GM23338 (cell line): ENCODE measurements at regions not wholly inside any gene's neighbourhood (a gene's known extent, or its start where the extent isn't known, plus 50 kb on each side); places are given as distances from the start of the nearest gene placed in this dataset.

Experiments used
- ATAC-seq: fragments of 200-7000 bp; cut with Tn5 transposase; 3 replicates; pipeline ENCODE4 v1.9.1; 2020
- DNase-seq: peaks from one replicate; pipeline ENCODE4 v3.0.0-alpha.2; 2015; ENCODE audit warnings: low spot score
- H2AFZ ChIP-seq: fragments of 200-600 bp; sonication (generic); 2 replicates; pipeline ENCODE4 v1.8.0; 2016; ENCODE audit warnings: antibody characterized with exemption, mild to moderate bottlenecking, moderate library complexity
- H3F3A ChIP-seq: fragments of 200-600 bp; sonication (generic); replicated peaks from 2 replicates; pipeline ENCODE4 v1.8.0; 2017; ENCODE audit warnings: antibody characterized with exemption, mixed run types, low read depth
- H3K27ac ChIP-seq: fragments of 200-600 bp; sonication (generic); 2 replicates; pipeline ENCODE4 v1.6.1; 2016; ENCODE audit warnings: low read depth
- H3K27me3 ChIP-seq: fragments of 200-600 bp; sonication (generic); 2 replicates; pipeline ENCODE4 v1.8.0; 2016; ENCODE audit warnings: mild to moderate bottlenecking, mixed run types, moderate library complexity; ENCODE audit not compliant: insufficient read depth
- H3K36me3 ChIP-seq: fragments of 200-600 bp; sonication (generic); 2 replicates; pipeline ENCODE4 v1.8.0; 2016; ENCODE audit warnings: mild to moderate bottlenecking; ENCODE audit not compliant: insufficient read depth
- H3K4me1 ChIP-seq: fragments of 200-600 bp; sonication (generic); 2 replicates; pipeline ENCODE4 v1.8.0; 2016; ENCODE audit warnings: mild to moderate bottlenecking, moderate library complexity; ENCODE audit not compliant: insufficient read depth
- H3K4me2 ChIP-seq: fragments of 200-600 bp; sonication (generic); 2 replicates; pipeline ENCODE4 v1.7.1; 2017; ENCODE audit warnings: mixed run types
- H3K4me3 ChIP-seq: fragments of 200-600 bp; sonication (generic); 2 replicates; pipeline ENCODE4 v1.6.1; 2016; ENCODE audit warnings: mixed run types
- H3K79me2 ChIP-seq: fragments of 200-600 bp; sonication (generic); replicated peaks from 2 replicates; pipeline ENCODE4 v1.8.0; 2017; ENCODE audit warnings: mild to moderate bottlenecking; ENCODE audit not compliant: insufficient read depth
- H3K9me2 ChIP-seq: fragments of 200-600 bp; sonication (generic); 2 replicates; pipeline ENCODE4 v1.8.0; 2017; ENCODE audit not compliant: insufficient read depth
- H4K20me1 ChIP-seq: fragments of 200-600 bp; sonication (generic); replicated peaks from 2 replicates; pipeline ENCODE4 v1.8.0; 2017; ENCODE audit warnings: mild to moderate bottlenecking; ENCODE audit not compliant: insufficient read depth
- H3K27ac Mint-ChIP-seq: 2 replicates; pipeline ENCODE4 v1.8.0; 2020; ENCODE audit warnings: inconsistent platforms, mild to moderate bottlenecking, moderate library complexity, mixed read lengths
- H3K27me3 Mint-ChIP-seq: 3 replicates; pipeline ENCODE4 v1.8.0; 2022; ENCODE audit warnings: low read depth, mild to moderate bottlenecking, moderate library complexity, mixed read lengths, inconsistent platforms; ENCODE audit not compliant: insufficient read depth, poor library complexity
- H3K36me3 Mint-ChIP-seq: 3 replicates; pipeline ENCODE4 v1.8.0; 2021; ENCODE audit warnings: low read depth, mild to moderate bottlenecking, inconsistent platforms, moderate library complexity, mixed read lengths
- H3K4me1 Mint-ChIP-seq: 3 replicates; pipeline ENCODE4 v1.8.0; 2020; ENCODE audit warnings: mild to moderate bottlenecking, inconsistent platforms, mixed read lengths
- H3K4me3 Mint-ChIP-seq: 3 replicates; pipeline ENCODE4 v1.8.0; 2021; ENCODE audit warnings: moderate library complexity, mild to moderate bottlenecking, inconsistent platforms, mixed read lengths
- H3K9me3 Mint-ChIP-seq: 3 replicates; pipeline ENCODE4 v1.8.0; 2020; ENCODE audit warnings: moderate library complexity, mild to moderate bottlenecking, inconsistent platforms, mixed read lengths
- EZH2 ChIP-seq: fragments of 200-600 bp; sonication (generic); IDR thresholded peaks from one replicate; pipeline ENCODE4 v1.8.0; 2017; ENCODE audit warnings: antibody characterized with exemption, mild to moderate bottlenecking, low read depth; ENCODE audit not compliant: unreplicated experiment
- EZH2phosphoT487 ChIP-seq: fragments of 200-600 bp; sonication (generic); IDR thresholded peaks from one replicate; pipeline ENCODE4 v1.8.1; 2018; ENCODE audit warnings: antibody characterized with exemption; ENCODE audit not compliant: unreplicated experiment
- JUNB ChIP-seq: IDR thresholded peaks from one replicate; pipeline ENCODE4 v1.6.1; 2016; ENCODE audit warnings: antibody characterized with exemption; ENCODE audit not compliant: unreplicated experiment
- POLR2AphosphoS5 ChIP-seq: IDR thresholded peaks from 2 replicates; pipeline ENCODE4 v1.6.1; 2016; ENCODE audit warnings: antibody characterized with exemption, low read depth
- STAT1 ChIP-seq: IDR thresholded peaks from one replicate; pipeline ENCODE4 v1.6.1; 2016; ENCODE audit warnings: antibody characterized with exemption; ENCODE audit not compliant: unreplicated experiment
- ZNF114 ChIP-seq: fragments of 250-450 bp; sonication (Bioruptor Pico); IDR thresholded peaks from 2 replicates; pipeline ENCODE4 v1.5.0; 2020; ENCODE audit warnings: mild to moderate bottlenecking, moderate library complexity
- ZNF331 ChIP-seq: fragments of 250-450 bp; sonication (Bioruptor Pico); IDR thresholded peaks from 2 replicates; pipeline ENCODE4 v1.5.0; 2020; ENCODE audit warnings: low read depth, mild to moderate bottlenecking, moderate library complexity
- TF ChIP-seq, protein P1 (sequence below), 2 experiments: fragments of 200-600 bp in 1 of 2; sonication (generic) in 1 of 2; conservative IDR thresholded peaks; 2 replicates each; pipeline versions ENCODE4 v1.5.1 to v1.6.1; 2016 to 2017; ENCODE audit warnings: antibody characterized with exemption in 2 of 2, low read depth in 2 of 2, mild to moderate bottlenecking in 2 of 2, moderate library complexity in 1 of 2
- TF ChIP-seq, protein P2 (sequence below): IDR thresholded peaks from one replicate; pipeline ENCODE4 v1.6.1; 2018; ENCODE audit warnings: antibody characterized with exemption; ENCODE audit not compliant: unreplicated experiment

DNA sequence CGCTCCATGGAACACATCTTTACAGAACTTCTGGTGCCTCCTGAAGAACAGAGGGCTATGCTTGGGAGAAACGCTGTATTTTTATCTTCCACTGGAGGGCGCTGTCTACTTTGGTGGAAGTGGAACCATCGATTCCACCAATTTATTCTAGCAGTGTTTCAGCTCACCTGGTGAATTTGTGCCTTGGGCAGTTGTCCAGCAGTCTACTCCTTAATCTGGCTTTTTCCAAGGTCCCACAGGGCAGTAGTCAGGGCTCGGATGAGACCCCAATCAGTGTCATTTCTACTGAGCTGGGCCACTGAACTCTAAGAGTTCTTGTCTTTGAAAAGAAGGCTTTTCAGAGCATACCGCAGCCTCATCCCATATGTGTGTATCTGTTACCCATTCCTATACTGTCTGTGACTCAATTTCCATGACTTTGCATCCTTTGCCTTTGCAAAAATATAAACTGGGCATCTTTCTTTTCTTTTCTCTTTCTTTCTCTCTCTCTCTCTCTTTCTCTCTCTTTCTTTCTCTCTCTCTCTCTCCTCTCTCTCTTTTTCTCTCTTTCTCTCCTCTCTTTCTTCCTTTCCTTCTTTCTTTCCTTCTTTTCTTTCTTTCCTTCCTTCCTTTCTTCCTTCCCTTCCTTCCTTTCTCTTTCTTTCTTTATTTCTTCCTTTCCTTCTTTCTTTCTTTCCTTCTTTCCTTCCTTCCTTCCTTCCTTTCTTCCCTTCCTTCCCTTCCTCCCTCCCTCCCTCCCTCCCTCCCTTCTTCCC is 138.4 kb upstream of the ZNF618 start:
- H3K4me1 Mint-ChIP-seq: peaks cover 26% of the 10 kb centered on the region
- Histone ChIP-seq H3K4me1 (peaks cover 15% of the 10 kb centered on the region), H3K36me3 (no peaks in the 10 kb centered on the region), H2AFZ (peak overlapping the region; percentile 17; the same call in 1 of the 2 replicates), H3K79me2 (no peaks in the 10 kb centered on the region), H3K27me3 (no peaks in the 10 kb centered on the region), H3K4me3 (no peak overlapping the region), H3F3A (0 out of 2 replicates have a peak, but pooled peaks cover 7% of the 10 kb centered on the region), H3K4me2 (no peak overlapping the region), H3K9me2 (no peaks in the 10 kb centered on the region), H3K27ac (no peak overlapping the region), H4K20me1 (no peaks in the 10 kb centered on the region)
- peaks cover 22% of the 10 kb centered on the region for H3K36me3 Mint-ChIP-seq
- peaks cover 16% of the 10 kb centered on the region for H3K27me3 Mint-ChIP-seq
- peaks cover 26% of the 10 kb centered on the region for H3K9me3 Mint-ChIP-seq
- no peak overlapping the region; the same call in 2 of the 3 replicates for H3K4me3 Mint-ChIP-seq
- peak; percentile 82 for ATAC-seq
- peak; percentile 92 for DNase-seq
- TF ChIP-seq, protein P1, sequence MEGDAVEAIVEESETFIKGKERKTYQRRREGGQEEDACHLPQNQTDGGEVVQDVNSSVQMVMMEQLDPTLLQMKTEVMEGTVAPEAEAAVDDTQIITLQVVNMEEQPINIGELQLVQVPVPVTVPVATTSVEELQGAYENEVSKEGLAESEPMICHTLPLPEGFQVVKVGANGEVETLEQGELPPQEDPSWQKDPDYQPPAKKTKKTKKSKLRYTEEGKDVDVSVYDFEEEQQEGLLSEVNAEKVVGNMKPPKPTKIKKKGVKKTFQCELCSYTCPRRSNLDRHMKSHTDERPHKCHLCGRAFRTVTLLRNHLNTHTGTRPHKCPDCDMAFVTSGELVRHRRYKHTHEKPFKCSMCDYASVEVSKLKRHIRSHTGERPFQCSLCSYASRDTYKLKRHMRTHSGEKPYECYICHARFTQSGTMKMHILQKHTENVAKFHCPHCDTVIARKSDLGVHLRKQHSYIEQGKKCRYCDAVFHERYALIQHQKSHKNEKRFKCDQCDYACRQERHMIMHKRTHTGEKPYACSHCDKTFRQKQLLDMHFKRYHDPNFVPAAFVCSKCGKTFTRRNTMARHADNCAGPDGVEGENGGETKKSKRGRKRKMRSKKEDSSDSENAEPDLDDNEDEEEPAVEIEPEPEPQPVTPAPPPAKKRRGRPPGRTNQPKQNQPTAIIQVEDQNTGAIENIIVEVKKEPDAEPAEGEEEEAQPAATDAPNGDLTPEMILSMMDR (conservative IDR thresholded peaks at IDR 0.05; ENCODE audit: low read depth in 2 of 2): peak; percentile 87 to 95
- TF ChIP-seq POLR2AphosphoS5: no peak
- TF ChIP-seq EZH2: no peak
- no peak for TF ChIP-seq EZH2phosphoT487
- no peak overlapping the region; the same call in 1 of the 2 replicates for H3K27ac Mint-ChIP-seq

DNA sequence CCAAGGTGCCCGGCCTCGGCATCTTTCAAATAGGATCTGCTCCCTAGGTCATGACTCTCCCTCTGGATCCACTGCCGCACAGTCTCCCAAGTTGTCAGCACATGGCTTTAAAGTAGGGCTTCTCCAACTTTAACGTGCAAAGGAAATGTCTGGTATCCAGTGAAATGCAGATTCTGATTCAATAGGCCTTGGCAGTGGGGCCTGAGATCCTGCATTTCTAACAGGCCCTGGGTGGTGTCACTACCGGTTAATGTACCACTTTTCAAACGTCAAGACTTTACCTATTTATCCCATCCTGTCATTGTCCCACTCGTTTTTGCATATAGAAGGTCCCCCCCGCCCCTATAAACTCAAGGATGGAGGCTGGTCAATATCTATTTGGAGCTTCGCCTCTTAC is 137.6 kb upstream of the ZNF618 start:
- H3K4me3 ChIP-seq: no peak overlapping the region
- 0 out of 2 replicates have a peak, but pooled peaks cover 7% of the 10 kb centered on the region for H3F3A ChIP-seq
- peak; percentile 32 for DNase-seq
- no peaks in the 10 kb centered on the region for H3K27me3 ChIP-seq
- H4K20me1 ChIP-seq: no peaks in the 10 kb centered on the region
- H3K4me1 Mint-ChIP-seq: peaks cover 30% of the 10 kb centered on the region
- H3K4me2 ChIP-seq: 0 out of 2 replicates have a peak overlapping the region, but pooled peaks have one; percentile 20
- no peaks in the 10 kb centered on the region for H3K79me2 ChIP-seq
- H3K9me2 ChIP-seq: no peaks in the 10 kb centered on the region
- H3K4me3 Mint-ChIP-seq: no peak overlapping the region
- 0 out of 2 replicates have a peak overlapping the region, but pooled peaks have one; percentile 18 for H3K27ac Mint-ChIP-seq
- H3K27me3 Mint-ChIP-seq: peaks cover 18% of the 10 kb centered on the region
- H3K27ac ChIP-seq: no peak overlapping the region
- no peaks in the 10 kb centered on the region for H3K36me3 ChIP-seq
- peaks cover 17% of the 10 kb centered on the region for H3K4me1 ChIP-seq
- H2AFZ ChIP-seq: no peak overlapping the region
- H3K9me3 Mint-ChIP-seq: peaks cover 19% of the 10 kb centered on the region
- peak; percentile 27 for ATAC-seq
- H3K36me3 Mint-ChIP-seq: peaks cover 15% of the 10 kb centered on the region
- TF ChIP-seq POLR2AphosphoS5 (no peak), STAT1 (no peak), ZNF114 (no peak), EZH2phosphoT487 (no peak), ZNF331 (no peak), JUNB (no peak)
- TF ChIP-seq, protein P1 (conservative IDR thresholded peaks at IDR 0.05; ENCODE audit: low read depth in 2 of 2): no peak
- TF ChIP-seq, protein P2, sequence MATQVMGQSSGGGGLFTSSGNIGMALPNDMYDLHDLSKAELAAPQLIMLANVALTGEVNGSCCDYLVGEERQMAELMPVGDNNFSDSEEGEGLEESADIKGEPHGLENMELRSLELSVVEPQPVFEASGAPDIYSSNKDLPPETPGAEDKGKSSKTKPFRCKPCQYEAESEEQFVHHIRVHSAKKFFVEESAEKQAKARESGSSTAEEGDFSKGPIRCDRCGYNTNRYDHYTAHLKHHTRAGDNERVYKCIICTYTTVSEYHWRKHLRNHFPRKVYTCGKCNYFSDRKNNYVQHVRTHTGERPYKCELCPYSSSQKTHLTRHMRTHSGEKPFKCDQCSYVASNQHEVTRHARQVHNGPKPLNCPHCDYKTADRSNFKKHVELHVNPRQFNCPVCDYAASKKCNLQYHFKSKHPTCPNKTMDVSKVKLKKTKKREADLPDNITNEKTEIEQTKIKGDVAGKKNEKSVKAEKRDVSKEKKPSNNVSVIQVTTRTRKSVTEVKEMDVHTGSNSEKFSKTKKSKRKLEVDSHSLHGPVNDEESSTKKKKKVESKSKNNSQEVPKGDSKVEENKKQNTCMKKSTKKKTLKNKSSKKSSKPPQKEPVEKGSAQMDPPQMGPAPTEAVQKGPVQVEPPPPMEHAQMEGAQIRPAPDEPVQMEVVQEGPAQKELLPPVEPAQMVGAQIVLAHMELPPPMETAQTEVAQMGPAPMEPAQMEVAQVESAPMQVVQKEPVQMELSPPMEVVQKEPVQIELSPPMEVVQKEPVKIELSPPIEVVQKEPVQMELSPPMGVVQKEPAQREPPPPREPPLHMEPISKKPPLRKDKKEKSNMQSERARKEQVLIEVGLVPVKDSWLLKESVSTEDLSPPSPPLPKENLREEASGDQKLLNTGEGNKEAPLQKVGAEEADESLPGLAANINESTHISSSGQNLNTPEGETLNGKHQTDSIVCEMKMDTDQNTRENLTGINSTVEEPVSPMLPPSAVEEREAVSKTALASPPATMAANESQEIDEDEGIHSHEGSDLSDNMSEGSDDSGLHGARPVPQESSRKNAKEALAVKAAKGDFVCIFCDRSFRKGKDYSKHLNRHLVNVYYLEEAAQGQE: no peak
